ENCODE measurements at regions not wholly inside any gene's neighbourhood (a gene's known extent, or its start where the extent isn't known, plus 50 kb on each side); places are given as distances from the start of the nearest gene placed in this dataset.

- TF ChIP-seq, protein P1, sequence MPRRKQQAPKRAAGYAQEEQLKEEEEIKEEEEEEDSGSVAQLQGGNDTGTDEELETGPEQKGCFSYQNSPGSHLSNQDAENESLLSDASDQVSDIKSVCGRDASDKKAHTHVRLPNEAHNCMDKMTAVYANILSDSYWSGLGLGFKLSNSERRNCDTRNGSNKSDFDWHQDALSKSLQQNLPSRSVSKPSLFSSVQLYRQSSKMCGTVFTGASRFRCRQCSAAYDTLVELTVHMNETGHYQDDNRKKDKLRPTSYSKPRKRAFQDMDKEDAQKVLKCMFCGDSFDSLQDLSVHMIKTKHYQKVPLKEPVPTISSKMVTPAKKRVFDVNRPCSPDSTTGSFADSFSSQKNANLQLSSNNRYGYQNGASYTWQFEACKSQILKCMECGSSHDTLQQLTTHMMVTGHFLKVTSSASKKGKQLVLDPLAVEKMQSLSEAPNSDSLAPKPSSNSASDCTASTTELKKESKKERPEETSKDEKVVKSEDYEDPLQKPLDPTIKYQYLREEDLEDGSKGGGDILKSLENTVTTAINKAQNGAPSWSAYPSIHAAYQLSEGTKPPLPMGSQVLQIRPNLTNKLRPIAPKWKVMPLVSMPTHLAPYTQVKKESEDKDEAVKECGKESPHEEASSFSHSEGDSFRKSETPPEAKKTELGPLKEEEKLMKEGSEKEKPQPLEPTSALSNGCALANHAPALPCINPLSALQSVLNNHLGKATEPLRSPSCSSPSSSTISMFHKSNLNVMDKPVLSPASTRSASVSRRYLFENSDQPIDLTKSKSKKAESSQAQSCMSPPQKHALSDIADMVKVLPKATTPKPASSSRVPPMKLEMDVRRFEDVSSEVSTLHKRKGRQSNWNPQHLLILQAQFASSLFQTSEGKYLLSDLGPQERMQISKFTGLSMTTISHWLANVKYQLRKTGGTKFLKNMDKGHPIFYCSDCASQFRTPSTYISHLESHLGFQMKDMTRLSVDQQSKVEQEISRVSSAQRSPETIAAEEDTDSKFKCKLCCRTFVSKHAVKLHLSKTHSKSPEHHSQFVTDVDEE (CRISPR knock-in tag; IDR thresholded peaks at IDR 0.05) = no peak
- TF ChIP-seq TCF4 (CRISPR knock-in tag; IDR thresholded peaks at IDR 0.05; ENCODE audit: borderline replicate concordance) = no peak
Observed at GRCh38 chr11:20235164-20235563, 74.9 kb upstream of the DBX1 start (continued).

GRCh38 chr11:20227631-20228030, 67.4 kb upstream of the DBX1 start:
- TF ChIP-seq ZFP30 (CRISPR knock-in tag; IDR thresholded peaks at IDR 0.05) (no peak), ZNF8 (CRISPR knock-in tag; IDR thresholded peaks at IDR 0.05) (no peak), CSDC2 (CRISPR knock-in tag; IDR thresholded peaks at IDR 0.05) (no peak), RARB (CRISPR knock-in tag; IDR thresholded peaks at IDR 0.05) (no peak), ZNF565 (CRISPR knock-in tag; conservative IDR thresholded peaks at IDR 0.05; ENCODE audit: low read depth) (no peak), ZC3H10 (CRISPR knock-in tag; IDR thresholded peaks at IDR 0.05) (no peak), GLIS3 (CRISPR knock-in tag; IDR thresholded peaks at IDR 0.05) (no peak), OSR1 (CRISPR knock-in tag; IDR thresholded peaks at IDR 0.05) (no peak), ZNF70 (CRISPR knock-in tag; IDR thresholded peaks at IDR 0.05) (no peak), ARNTL (CRISPR knock-in tag; IDR thresholded peaks at IDR 0.05; ENCODE audit: borderline replicate concordance, low read depth) (no peak), TOX (CRISPR knock-in tag; IDR thresholded peaks at IDR 0.05; ENCODE audit: borderline replicate concordance) (no peak), ISL1 (CRISPR knock-in tag; IDR thresholded peaks at IDR 0.05) (no peak), POU6F1 (CRISPR knock-in tag; IDR thresholded peaks at IDR 0.05; ENCODE audit: borderline replicate concordance, low read depth) (no peak), PPARA (CRISPR knock-in tag; IDR thresholded peaks at IDR 0.05; ENCODE audit: borderline replicate concordance) (no peak), BACH2 (CRISPR knock-in tag; IDR thresholded peaks at IDR 0.05; ENCODE audit: borderline replicate concordance) (no peak), ESRRG (CRISPR knock-in tag; IDR thresholded peaks at IDR 0.05) (no peak), ZFP3 (CRISPR knock-in tag; IDR thresholded peaks at IDR 0.05) (no peak), SNAI2 (CRISPR knock-in tag; IDR thresholded peaks at IDR 0.05) (no peak)
- TF ChIP-seq, protein P2, sequence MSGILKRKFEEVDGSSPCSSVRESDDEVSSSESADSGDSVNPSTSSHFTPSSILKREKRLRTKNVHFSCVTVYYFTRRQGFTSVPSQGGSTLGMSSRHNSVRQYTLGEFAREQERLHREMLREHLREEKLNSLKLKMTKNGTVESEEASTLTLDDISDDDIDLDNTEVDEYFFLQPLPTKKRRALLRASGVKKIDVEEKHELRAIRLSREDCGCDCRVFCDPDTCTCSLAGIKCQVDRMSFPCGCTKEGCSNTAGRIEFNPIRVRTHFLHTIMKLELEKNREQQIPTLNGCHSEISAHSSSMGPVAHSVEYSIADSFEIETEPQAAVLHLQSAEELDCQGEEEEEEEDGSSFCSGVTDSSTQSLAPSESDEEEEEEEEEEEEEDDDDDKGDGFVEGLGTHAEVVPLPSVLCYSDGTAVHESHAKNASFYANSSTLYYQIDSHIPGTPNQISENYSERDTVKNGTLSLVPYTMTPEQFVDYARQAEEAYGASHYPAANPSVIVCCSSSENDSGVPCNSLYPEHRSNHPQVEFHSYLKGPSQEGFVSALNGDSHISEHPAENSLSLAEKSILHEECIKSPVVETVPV (CRISPR knock-in tag; IDR thresholded peaks at IDR 0.05) = no peak
- TF ChIP-seq, protein P1 (CRISPR knock-in tag; IDR thresholded peaks at IDR 0.05) = no peak
- no peak for ATAC-seq

- no peak for ATAC-seq
- TF ChIP-seq ZNF565 (CRISPR knock-in tag; conservative IDR thresholded peaks at IDR 0.05; ENCODE audit: low read depth) = no peak
- TF ChIP-seq ARNTL (CRISPR knock-in tag; IDR thresholded peaks at IDR 0.05; ENCODE audit: borderline replicate concordance, low read depth) = no peak
- TF ChIP-seq, protein P3, sequence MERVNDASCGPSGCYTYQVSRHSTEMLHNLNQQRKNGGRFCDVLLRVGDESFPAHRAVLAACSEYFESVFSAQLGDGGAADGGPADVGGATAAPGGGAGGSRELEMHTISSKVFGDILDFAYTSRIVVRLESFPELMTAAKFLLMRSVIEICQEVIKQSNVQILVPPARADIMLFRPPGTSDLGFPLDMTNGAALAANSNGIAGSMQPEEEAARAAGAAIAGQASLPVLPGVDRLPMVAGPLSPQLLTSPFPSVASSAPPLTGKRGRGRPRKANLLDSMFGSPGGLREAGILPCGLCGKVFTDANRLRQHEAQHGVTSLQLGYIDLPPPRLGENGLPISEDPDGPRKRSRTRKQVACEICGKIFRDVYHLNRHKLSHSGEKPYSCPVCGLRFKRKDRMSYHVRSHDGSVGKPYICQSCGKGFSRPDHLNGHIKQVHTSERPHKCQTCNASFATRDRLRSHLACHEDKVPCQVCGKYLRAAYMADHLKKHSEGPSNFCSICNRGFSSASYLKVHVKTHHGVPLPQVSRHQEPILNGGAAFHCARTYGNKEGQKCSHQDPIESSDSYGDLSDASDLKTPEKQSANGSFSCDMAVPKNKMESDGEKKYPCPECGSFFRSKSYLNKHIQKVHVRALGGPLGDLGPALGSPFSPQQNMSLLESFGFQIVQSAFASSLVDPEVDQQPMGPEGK (CRISPR knock-in tag; IDR thresholded peaks at IDR 0.05; ENCODE audit: borderline replicate concordance) = no peak
- no peak for TF ChIP-seq ISL1 (CRISPR knock-in tag; IDR thresholded peaks at IDR 0.05)
- TF ChIP-seq, protein P1 (CRISPR knock-in tag; IDR thresholded peaks at IDR 0.05) = no peak
- no peak for TF ChIP-seq CREB5 (CRISPR knock-in tag; IDR thresholded peaks at IDR 0.05; ENCODE audit: low read depth)
- TF ChIP-seq ZFP30 (CRISPR knock-in tag; IDR thresholded peaks at IDR 0.05) = no peak
- no peak for TF ChIP-seq ZNF8 (CRISPR knock-in tag; IDR thresholded peaks at IDR 0.05)
- TF ChIP-seq TOX (CRISPR knock-in tag; IDR thresholded peaks at IDR 0.05; ENCODE audit: borderline replicate concordance) = no peak
- no peak for TF ChIP-seq PPARA (CRISPR knock-in tag; IDR thresholded peaks at IDR 0.05; ENCODE audit: borderline replicate concordance)
Observed at GRCh38 chr11:20226933-20227332, 66.7 kb upstream of the DBX1 start.

Measured in SK-N-SH treated with all-trans-retinoic acid at 6 μM for 48 hours (cell line).